ENCODE measurements at regions not wholly inside any gene's neighbourhood (a gene's known extent, or its start where the extent isn't known, plus 50 kb on each side); places are given as distances from the start of the nearest gene placed in this dataset.

DNA sequence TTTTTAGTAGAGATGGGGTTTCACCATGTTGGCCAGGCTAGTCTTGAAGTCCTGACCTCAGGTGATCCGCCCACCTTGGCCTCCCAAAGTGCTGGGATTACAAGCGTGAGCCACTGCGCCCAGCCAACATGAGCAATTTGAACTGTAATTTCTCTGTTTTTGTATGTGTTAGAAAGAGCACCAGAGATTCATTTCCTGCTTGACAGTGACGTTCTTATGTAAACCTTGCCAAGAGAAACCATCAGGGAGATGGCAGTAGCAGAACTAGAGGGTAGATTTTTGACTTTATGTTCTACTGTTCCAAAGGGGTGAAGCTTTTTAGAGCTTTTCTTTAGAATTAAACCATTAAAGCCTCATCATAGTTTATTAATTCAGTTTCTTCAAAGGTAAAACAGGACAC is 148.1 kb upstream of the UMPS start:
- WGBS: 82% methylated on average over 4 of the region's 4 CpGs
- TF ChIP-seq, protein P1, sequence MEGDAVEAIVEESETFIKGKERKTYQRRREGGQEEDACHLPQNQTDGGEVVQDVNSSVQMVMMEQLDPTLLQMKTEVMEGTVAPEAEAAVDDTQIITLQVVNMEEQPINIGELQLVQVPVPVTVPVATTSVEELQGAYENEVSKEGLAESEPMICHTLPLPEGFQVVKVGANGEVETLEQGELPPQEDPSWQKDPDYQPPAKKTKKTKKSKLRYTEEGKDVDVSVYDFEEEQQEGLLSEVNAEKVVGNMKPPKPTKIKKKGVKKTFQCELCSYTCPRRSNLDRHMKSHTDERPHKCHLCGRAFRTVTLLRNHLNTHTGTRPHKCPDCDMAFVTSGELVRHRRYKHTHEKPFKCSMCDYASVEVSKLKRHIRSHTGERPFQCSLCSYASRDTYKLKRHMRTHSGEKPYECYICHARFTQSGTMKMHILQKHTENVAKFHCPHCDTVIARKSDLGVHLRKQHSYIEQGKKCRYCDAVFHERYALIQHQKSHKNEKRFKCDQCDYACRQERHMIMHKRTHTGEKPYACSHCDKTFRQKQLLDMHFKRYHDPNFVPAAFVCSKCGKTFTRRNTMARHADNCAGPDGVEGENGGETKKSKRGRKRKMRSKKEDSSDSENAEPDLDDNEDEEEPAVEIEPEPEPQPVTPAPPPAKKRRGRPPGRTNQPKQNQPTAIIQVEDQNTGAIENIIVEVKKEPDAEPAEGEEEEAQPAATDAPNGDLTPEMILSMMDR (IDR thresholded peaks at IDR 0.05; ENCODE audit: low read depth, low read length, missing input control): no peak
- Histone ChIP-seq H3K9ac (ENCODE audit: low read depth in 1 of 2, low read length in 2 of 2) (no peak overlapping the region), H3K36me3 (ENCODE audit: control insufficient read depth in 4 of 4, insufficient read depth in 3 of 4, low read depth in 1 of 4, low read length in 3 of 4) (no peaks in the 10 kb centered on the region), H3K9me3 (ENCODE audit: control insufficient read depth in 4 of 4, low read length in 3 of 4) (no peaks in the 10 kb centered on the region), H3K27ac (ENCODE audit: low read depth in 1 of 2, low read length in 2 of 2) (no peak overlapping the region), H3K4me3 (ENCODE audit: low read depth in 1 of 3, low read length in 3 of 3) (no peak overlapping the region), H3K4me1 (ENCODE audit: control insufficient read depth in 4 of 4, insufficient read depth in 4 of 4, low read length in 3 of 4) (peaks cover 0 to 26% (median 14%) of the 10 kb centered on the region in 4 donors), H3K27me3 (ENCODE audit: control insufficient read depth in 4 of 4, insufficient read depth in 4 of 4, low read length in 3 of 4) (no peaks in the 10 kb centered on the region)
- DNase-seq (ENCODE audit: low spot score): no peak

DNA sequence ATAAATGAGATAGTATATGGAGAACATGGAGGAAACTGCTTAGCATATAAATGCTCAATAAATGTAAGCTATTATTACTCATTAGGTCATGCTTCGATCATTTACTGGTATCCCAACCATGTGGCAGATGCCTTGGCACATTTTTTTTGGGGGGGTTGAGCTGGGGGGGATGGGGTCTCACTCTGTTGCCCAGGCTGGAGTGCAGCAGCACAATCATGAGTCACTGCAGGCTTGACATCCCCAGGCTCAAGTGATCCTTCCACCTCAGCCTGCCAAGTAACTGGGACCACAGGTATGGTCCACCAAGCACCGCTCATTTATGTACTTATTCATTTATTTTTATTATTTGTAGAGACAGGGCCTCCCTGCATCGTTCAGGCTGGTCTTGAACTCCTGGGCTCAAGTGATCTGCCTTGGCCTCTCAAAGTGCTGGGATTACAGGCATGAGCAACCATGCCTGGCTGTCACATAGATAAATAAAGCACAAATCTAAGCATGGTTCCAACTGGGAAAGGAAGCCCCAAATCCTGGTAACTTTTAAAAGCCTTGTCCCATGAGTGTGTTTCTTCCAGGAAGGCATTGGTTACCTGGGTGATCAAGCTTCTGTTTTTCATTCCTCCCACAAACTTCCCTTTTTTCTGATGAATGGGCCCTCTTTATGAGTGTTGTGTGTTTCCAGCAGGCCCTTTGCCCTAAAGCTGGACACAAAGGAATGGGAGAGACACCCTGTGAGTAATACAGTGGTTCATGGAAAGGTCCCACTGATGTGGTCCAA is 147.4 kb upstream of the UMPS start:
- H3K27ac ChIP-seq (ENCODE audit: low read depth in 1 of 2, low read length in 2 of 2): no peak overlapping the region
- peaks cover 0 to 27% (median 14%) of the 10 kb centered on the region in 4 donors for H3K4me1 ChIP-seq (ENCODE audit: control insufficient read depth in 4 of 4, insufficient read depth in 4 of 4, low read length in 3 of 4)
- TF ChIP-seq YY1 (IDR thresholded peaks at IDR 0.05): no peak
- no peak for TF ChIP-seq RXRA (IDR thresholded peaks at IDR 0.05)
- TF ChIP-seq, protein P2, sequence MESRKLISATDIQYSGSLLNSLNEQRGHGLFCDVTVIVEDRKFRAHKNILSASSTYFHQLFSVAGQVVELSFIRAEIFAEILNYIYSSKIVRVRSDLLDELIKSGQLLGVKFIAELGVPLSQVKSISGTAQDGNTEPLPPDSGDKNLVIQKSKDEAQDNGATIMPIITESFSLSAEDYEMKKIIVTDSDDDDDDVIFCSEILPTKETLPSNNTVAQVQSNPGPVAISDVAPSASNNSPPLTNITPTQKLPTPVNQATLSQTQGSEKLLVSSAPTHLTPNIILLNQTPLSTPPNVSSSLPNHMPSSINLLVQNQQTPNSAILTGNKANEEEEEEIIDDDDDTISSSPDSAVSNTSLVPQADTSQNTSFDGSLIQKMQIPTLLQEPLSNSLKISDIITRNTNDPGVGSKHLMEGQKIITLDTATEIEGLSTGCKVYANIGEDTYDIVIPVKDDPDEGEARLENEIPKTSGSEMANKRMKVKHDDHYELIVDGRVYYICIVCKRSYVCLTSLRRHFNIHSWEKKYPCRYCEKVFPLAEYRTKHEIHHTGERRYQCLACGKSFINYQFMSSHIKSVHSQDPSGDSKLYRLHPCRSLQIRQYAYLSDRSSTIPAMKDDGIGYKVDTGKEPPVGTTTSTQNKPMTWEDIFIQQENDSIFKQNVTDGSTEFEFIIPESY (IDR thresholded peaks at IDR 0.05): no peak
- no peak for TF ChIP-seq SP1 (IDR thresholded peaks at IDR 0.05)
- TF ChIP-seq, protein P3, sequence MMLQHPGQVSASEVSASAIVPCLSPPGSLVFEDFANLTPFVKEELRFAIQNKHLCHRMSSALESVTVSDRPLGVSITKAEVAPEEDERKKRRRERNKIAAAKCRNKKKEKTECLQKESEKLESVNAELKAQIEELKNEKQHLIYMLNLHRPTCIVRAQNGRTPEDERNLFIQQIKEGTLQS (IDR thresholded peaks at IDR 0.05): no peak
- no peak for TF ChIP-seq HNF4G (IDR thresholded peaks at IDR 0.05)
- no peak for TF ChIP-seq EGR1 (IDR thresholded peaks at IDR 0.05; ENCODE audit: low read depth in 2 of 2)
- TF ChIP-seq GABPA (IDR thresholded peaks at IDR 0.05 in 1 of 2, conservative IDR thresholded peaks at IDR 0.05 in 1 of 2): no peak
- no peak for TF ChIP-seq FOXA2 (IDR thresholded peaks at IDR 0.05)
- no peak for TF ChIP-seq TAF1 (conservative IDR thresholded peaks at IDR 0.05)
- no peak for TF ChIP-seq RAD21 (IDR thresholded peaks at IDR 0.05)
- TF ChIP-seq, protein P4, sequence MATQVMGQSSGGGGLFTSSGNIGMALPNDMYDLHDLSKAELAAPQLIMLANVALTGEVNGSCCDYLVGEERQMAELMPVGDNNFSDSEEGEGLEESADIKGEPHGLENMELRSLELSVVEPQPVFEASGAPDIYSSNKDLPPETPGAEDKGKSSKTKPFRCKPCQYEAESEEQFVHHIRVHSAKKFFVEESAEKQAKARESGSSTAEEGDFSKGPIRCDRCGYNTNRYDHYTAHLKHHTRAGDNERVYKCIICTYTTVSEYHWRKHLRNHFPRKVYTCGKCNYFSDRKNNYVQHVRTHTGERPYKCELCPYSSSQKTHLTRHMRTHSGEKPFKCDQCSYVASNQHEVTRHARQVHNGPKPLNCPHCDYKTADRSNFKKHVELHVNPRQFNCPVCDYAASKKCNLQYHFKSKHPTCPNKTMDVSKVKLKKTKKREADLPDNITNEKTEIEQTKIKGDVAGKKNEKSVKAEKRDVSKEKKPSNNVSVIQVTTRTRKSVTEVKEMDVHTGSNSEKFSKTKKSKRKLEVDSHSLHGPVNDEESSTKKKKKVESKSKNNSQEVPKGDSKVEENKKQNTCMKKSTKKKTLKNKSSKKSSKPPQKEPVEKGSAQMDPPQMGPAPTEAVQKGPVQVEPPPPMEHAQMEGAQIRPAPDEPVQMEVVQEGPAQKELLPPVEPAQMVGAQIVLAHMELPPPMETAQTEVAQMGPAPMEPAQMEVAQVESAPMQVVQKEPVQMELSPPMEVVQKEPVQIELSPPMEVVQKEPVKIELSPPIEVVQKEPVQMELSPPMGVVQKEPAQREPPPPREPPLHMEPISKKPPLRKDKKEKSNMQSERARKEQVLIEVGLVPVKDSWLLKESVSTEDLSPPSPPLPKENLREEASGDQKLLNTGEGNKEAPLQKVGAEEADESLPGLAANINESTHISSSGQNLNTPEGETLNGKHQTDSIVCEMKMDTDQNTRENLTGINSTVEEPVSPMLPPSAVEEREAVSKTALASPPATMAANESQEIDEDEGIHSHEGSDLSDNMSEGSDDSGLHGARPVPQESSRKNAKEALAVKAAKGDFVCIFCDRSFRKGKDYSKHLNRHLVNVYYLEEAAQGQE (IDR thresholded peaks at IDR 0.05): no peak

More for the DNA sequence above, 147.4 kb upstream of the UMPS start:
- 98% methylated on average over 3 of the region's 3 CpGs for WGBS
- H3K27me3 ChIP-seq (ENCODE audit: control insufficient read depth in 4 of 4, insufficient read depth in 4 of 4, low read length in 3 of 4): no peaks in the 10 kb centered on the region
- no peaks in the 10 kb centered on the region for H3K36me3 ChIP-seq (ENCODE audit: control insufficient read depth in 4 of 4, insufficient read depth in 3 of 4, low read depth in 1 of 4, low read length in 3 of 4)
- H3K4me3 ChIP-seq (ENCODE audit: low read depth in 1 of 3, low read length in 3 of 3): no peak overlapping the region
- no peak for DNase-seq (ENCODE audit: low spot score)
- H3K9ac ChIP-seq (ENCODE audit: low read depth in 1 of 2, low read length in 2 of 2): no peak overlapping the region
- no peaks in the 10 kb centered on the region for H3K9me3 ChIP-seq (ENCODE audit: control insufficient read depth in 4 of 4, low read length in 3 of 4)

Data from liver (tissue), 8 donors.